H7 (cell line): ENCODE measurements at regions not wholly inside any gene's neighbourhood (a gene's known extent, or its start where the extent isn't known, plus 50 kb on each side); places are given as distances from the start of the nearest gene placed in this dataset.
"Not testable (repeated sequence)": the region's sequence is repeated elsewhere in the genome, so short reads cannot be mapped to it uniquely, and the experiment has no call there.

ENCODE experiments used
- DNase-seq: peaks from one replicate; pipeline ENCODE4 v3.0.0; 2012
- H3K27me3 ChIP-seq: 2 replicates; pipeline ENCODE4 v1.6.0; 2011; ENCODE audit warnings: mild to moderate bottlenecking, low read length; ENCODE audit not compliant: control insufficient read depth, insufficient read depth
- H3K36me3 ChIP-seq: replicated peaks from 2 replicates; pipeline ENCODE4 v1.5.1; 2011; ENCODE audit warnings: low read length; ENCODE audit not compliant: control insufficient read depth, insufficient read depth
- H3K4me3 ChIP-seq: 2 replicates; pipeline ENCODE4 v1.5.1; 2011; ENCODE audit warnings: low read depth, mild to moderate bottlenecking, control low read depth, low read length, moderate library complexity; ENCODE audit not compliant: insufficient read depth

DNA sequence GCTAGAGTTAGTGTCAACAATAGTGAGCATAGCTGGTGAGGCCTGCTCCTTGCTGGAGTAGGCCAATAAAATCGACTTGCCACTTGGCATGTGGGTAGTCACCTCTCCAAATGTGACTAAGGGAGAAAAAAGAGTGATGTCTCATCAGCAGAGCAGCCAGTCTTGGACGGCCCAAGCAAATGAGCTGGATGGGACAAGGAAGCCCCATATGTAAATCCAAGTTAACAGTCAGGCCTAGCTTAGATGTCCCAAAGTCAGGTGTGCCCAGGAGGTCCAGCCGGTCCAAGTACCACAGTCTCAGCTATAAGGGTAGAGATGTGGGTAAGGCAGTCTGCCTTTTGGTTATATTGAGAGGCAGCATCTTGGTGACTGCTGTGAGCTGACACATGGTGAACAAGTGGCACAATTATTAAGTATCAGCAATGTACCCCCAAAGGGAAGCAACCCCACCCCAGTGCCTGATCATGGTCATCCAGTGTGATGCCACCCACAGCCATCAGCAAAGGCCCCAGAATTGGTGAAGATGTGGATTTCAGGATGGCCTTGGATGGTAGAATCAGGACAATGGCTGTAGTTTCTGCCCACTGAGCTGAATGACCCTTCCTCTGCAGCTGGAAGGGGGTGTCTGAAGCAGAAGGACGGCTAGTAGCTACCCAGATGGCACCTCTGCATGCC, 83.4 kb downstream of the TNFRSF13B start:
- DNase-seq, result no peak
- Histone ChIP-seq H3K27me3 (no peaks in the 10 kb centered on the region), H3K4me3 (no peak overlapping the region), H3K36me3 (no peaks in the 10 kb centered on the region)

DNA sequence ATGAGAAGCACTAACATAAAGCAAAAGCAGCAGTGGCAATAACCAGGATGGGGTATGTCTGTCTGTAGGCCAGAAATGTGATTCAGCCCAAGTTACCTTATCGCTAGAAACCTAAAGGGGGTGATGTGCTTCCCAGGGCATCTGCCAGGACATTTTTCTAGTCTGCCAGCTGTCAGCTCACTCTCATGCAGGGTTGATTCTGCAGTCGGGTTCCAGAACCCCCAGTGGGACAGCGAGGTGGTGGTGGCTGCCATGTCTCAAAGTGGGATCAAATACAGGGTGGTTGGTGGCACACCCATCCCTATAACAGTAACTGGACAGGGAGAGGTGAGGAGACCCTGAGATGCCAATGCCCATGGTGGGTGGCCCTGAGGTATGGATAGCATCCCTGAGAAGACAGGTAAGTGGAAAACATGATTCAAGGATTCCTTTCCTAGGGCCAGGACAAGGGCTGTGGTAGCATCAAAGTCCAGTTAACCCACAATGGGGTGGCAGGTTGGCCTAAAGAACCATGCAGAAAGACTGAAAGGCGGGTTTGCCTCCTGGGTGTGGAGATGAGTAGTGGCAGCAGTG, 84.3 kb downstream of the TNFRSF13B start:
- Histone ChIP-seq H3K27me3 (no peaks in the 10 kb centered on the region), H3K4me3 (no peak overlapping the region), H3K36me3 (no peaks in the 10 kb centered on the region)
- DNase-seq, result no peak

DNA sequence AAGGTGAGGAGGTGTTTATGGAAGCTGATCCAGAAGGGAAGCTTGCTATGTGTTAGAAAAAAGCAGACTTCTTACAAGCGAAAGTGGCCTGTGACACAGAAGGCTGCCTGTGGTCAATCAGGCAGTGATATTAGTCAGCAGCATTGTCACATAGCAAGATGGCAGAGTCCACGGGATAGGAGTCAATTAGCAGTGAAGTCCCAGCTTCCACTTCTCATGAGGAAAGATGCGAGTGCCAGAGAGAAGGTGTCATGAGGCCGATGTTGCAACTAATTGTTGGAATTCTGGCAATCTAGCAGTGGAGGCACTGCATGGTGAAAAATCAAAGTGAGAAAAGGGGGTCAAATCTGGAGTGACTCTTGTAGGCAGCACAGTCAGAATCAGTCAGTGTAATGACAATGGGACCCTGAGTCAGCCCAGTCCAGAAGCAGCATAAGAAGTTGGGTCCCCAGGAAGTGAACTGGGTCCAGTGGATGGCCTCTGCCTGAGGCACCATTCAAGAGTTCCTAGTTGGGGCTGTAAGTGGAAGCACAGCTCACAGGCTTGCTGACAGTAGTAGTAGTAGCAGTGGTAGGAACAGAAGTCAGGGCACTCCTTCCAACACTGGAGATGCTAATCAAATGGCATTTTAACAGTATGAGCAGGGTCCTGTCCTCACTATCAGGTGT, 85.1 kb downstream of the TNFRSF13B start:
- H3K4me3 ChIP-seq, result no peak overlapping the region
- DNase-seq, result no peak
- no peaks in the 10 kb centered on the region for H3K36me3 ChIP-seq
- H3K27me3 ChIP-seq, result no peaks in the 10 kb centered on the region

DNA sequence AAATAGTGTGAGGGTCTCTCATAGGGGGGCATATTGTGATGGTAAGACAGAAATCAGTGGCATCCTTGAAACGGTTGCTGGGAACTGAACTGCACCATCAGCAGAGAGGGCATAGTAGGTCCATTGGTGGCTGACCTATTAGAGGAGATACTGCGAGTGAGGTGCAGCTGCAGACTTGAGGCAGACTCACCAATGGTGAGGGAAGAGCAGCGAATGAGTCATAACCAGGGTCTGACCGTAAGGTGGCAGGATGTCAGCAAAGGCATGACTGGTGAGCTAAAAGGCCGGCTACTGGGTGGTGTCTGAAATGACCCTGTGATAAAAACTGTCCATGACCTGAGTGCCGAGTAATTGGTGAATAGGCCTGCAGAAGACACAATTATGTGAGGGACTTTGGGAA, 86.7 kb downstream of the TNFRSF13B start:
- not testable (repeated sequence) for DNase-seq, H3K36me3 ChIP-seq, H3K4me3 ChIP-seq, H3K27me3 ChIP-seq

DNA sequence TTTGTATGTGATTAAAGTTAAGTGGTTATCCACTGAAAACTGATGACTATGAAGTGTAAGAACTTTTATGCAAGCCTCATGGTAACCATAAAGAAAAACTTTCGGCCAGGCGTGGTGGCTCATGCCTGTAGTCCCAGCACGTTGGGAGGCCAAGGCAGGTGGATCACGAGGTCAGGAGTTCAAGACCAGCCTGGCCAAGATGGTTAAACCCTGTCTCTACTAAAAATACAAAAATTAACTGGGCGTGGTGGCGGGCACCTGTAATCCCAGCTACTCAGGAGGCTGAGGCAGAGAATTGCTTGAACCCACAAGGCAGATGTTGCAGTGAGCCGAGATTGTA, 89.0 kb downstream of the TNFRSF13B start:
- DNase-seq, H3K4me3 ChIP-seq: not testable (repeated sequence)

DNA sequence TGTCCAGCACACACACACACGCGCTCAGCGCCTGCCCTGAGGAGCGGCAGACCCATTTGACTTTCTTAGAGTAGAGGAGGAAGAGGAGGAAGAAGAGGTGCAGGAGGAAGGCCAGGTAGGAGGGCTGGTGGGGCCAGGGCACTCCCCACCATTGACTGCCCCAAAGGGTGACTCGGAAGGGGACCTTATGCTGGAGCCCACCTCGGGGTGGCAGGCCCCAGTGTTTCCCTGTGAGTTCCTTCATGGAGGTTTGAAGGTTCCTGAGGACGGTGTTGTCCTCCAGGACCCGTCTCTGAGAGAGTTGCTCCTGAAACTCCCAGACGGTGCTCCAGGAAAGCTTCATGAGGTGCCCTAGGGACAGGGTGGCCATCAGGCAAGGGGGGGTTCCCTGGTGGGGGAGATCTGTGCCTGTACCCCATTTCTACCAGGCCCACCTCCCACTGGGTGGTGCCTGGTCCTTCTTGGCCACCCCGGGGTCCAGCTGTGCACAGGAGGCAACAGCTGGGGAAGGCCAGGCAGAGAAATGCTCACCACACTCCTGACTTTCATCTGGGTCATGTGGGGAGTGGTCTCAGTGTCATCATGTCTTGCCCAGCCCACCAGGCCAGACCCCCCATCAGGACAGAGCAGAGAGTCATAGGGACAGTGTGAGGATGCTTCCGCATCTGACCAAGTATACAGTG, 89.5 kb downstream of the TNFRSF13B start:
- H3K36me3 ChIP-seq, result no peaks in the 10 kb centered on the region
- DNase-seq, result no peak
- H3K27me3 ChIP-seq, result no peaks in the 10 kb centered on the region
- H3K4me3 ChIP-seq, result no peak overlapping the region

More for the DNA sequence above, 89.0 kb downstream of the TNFRSF13B start:
- H3K36me3 ChIP-seq, H3K27me3 ChIP-seq: not testable (repeated sequence)

DNA sequence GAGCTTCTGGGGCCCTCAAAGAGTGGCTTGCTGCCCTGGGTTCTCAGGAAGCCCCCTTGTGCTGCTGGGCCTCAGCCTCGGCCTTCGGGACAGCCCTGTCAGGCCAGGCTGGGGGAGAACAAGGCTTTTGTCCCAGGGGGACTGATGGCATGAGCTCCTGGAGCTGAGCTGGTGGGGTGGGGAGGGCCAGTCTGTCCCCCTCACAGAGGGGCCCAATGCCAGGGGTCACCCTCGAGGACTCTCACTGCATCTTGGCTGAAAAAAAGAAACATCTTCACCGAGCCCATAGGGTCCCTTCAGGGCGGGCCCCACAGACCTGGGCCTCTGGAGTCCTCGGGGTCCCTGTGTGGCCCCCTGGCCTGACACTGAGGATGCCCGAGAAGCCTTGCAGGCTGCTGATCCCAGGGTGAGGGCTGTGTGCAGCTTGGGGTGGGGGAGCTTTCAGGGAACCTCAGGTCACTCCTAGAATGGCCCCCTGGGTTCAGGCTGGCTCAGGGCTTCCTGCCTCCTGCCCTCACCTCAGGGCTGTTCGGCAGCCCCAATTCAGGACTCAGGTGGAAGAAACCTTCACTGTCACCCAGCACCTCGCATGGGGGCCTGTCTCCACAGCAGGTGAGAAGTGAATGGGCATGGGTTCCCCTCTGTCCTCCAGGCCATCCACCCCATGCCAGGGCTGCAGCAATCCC, 90.5 kb downstream of the TNFRSF13B start:
- no peak overlapping the region for H3K4me3 ChIP-seq
- H3K36me3 ChIP-seq, result no peaks in the 10 kb centered on the region
- no peaks in the 10 kb centered on the region for H3K27me3 ChIP-seq
- no peak for DNase-seq

DNA sequence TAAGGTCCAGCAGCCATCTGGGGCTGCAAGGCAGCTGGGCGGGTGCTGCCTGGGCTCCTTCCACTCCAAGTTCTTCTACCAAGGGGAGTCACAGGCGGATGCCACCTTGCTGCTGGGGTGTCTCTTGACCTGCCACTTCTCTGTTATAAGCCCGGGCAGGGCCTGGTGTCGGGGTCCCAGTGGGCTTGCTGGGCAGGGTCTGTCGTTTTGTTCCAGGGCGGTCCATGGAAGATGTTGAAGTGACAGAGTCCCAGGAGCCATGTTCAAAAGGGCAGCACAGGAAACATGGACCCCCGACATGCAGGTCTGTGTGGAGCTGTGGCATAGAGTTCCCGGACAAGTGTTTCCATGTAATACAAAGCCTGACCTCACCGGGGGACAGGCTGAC, 91.1 kb downstream of the TNFRSF13B start:
- no peak for DNase-seq
- Histone ChIP-seq H3K36me3 (no peaks in the 10 kb centered on the region), H3K4me3 (no peak overlapping the region), H3K27me3 (no peaks in the 10 kb centered on the region)

DNA sequence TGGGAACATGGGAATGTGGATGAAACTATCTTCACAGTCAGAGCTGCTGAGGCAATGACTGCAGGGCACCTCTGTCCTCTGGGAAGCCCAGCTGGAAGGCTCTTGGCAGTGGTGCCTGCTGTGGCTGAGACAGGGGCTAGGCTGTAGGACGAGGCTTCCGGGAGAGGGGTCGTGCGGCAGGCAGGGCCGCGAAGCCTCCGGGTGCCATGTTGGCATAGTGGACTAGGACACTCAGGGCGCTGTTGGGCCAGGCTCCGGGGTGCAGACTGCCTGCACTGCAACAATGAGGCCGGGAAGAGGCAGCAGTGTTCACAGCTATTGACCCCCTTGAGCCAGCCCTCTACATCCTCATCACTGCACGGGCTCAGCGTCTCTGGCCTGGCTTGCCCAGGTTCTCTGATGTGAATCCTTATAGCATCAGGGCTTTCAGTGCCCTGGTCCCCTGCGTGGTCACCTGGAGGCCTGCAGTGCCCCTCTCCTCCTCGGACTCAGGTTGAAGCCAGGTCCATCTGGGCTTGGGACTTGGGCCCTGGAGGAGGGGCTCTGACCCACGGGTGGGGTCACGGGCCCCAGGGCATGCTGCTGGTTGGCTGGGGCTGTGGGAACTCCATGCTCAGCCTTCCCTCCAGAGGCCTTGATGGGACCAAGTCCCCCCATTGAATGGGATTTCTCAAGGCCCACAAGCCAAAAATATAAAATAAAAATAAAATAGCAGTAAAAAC, 91.6 kb downstream of the TNFRSF13B start:
- DNase-seq, result no peak

DNA sequence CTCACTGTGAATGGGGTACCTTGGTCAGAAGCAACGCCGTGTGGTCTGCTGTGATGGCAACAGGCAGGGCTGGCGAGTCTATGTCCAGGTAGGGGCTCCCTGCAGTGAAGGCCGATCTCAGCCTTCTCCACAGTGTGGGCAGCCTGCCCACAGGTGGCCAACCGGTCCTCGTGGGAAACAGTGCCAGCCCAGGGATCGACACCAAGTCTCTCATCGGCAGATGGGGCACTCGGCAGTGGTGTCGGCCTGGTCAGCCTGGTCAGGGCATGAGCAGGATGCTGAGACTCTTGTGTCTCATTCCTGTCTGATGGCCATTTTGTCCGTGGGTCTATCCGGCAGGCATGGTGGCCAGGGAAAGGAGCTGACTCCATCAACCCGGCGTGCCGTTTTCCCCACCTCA, 92.2 kb downstream of the TNFRSF13B start:
- DNase-seq, result no peak
- Histone ChIP-seq H3K27me3 (no peaks in the 10 kb centered on the region), H3K36me3 (no peaks in the 10 kb centered on the region), H3K4me3 (no peak overlapping the region)

More for the DNA sequence above, 91.6 kb downstream of the TNFRSF13B start:
- Histone ChIP-seq H3K4me3 (no peak overlapping the region), H3K36me3 (no peaks in the 10 kb centered on the region), H3K27me3 (no peaks in the 10 kb centered on the region)

DNA sequence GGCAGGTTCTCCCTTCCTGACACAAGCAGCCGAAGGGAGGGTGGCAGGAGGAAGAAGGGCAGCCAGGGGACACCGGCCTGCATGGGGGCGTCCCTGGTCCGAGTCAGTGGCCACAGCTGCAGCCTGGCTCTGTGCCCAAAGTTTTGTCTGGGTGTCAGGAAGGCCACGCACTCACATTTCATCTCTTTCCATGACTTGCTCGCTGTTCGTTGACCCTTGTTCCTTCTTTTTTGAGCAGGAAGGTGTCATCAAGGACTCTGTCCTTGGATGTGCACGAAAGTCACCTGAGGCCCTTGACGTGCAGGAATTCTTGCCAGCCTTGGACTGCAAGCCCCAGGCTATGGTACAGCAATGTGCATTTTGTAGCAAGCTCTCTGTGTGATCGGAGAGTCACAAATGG, 93.3 kb downstream of the TNFRSF13B start:
- H3K4me3 ChIP-seq, result no peak overlapping the region
- no peaks in the 10 kb centered on the region for H3K36me3 ChIP-seq
- no peaks in the 10 kb centered on the region for H3K27me3 ChIP-seq
- DNase-seq, result no peak

DNA sequence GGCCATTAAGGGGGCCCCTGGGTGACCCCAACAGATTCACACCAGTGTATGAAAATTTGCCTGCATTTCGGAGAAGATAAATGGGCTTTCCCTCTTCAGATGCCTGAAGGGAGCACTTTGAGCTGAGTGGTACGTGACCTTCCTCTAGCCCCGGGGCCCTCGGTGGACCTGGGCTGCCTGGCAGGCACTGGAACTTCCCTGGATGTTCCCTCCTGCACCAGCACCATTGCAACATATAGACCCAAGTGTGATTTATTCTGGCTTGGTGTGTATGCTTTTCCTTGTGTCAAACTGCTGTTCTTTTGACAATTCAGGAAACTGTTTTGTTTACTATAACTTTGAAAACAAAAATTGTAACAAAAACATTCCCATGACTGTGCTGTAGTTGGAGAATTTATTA, 93.8 kb downstream of the TNFRSF13B start:
- no peaks in the 10 kb centered on the region for H3K27me3 ChIP-seq
- H3K36me3 ChIP-seq, result no peaks in the 10 kb centered on the region
- DNase-seq, result no peak
- no peak overlapping the region for H3K4me3 ChIP-seq

DNA sequence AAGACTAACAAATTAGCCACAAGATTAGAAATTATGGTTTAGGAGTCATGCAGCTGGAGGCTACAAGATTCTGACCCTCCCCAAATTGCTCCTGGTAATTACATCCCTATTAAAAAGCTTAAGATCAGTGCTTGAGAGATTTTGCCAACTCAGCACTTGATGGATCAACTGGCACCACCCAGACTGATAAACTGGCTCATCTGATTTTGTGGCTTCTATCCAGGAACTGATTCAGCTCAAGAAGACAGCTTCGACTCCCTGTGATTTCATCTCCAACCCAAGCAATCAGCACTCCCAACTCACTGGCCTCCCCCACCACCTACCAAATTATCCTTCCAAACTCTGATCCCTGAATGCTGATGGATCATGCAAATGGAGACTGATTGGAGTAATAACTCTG, 94.8 kb downstream of the TNFRSF13B start:
- H3K4me3 ChIP-seq, result no peak overlapping the region
- no peaks in the 10 kb centered on the region for H3K36me3 ChIP-seq
- no peak for DNase-seq
- H3K27me3 ChIP-seq, result no peaks in the 10 kb centered on the region

DNA sequence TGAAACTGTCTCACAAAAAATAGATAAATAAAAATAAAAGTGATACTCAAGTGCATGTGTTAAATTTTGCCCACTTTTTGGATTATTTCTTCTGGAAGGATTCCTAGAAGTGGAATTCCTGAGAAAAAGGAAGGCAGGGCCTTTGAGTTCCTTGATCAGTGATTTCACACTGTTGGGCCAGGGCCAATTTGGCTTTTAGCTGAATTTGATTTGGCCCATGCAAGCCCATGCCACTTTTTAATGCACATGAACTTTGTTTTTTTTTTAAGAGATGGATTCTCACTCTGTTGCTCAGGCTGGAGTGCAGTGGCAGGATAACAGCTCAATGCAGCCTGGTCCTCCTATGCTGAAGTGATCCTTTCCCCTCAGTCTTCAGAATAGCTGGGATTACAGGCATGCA, 96.3 kb downstream of the TNFRSF13B start:
- DNase-seq, result no peak
- H3K36me3 ChIP-seq, result no peaks in the 10 kb centered on the region

More for the DNA sequence above, 96.3 kb downstream of the TNFRSF13B start:
- Histone ChIP-seq H3K4me3 (no peak overlapping the region), H3K27me3 (no peaks in the 10 kb centered on the region)
